GM19463 (cell line): ENCODE measurements at regions not wholly inside any gene's neighbourhood (a gene's known extent, or its start where the extent isn't known, plus 50 kb on each side); places are given as distances from the start of the nearest gene placed in this dataset.
"Not testable (repeated sequence)": the region's sequence is repeated elsewhere in the genome, so short reads cannot be mapped to it uniquely, and the experiment has no call there.

ENCODE experiments used
- ATAC-seq: cut with Tn5 transposase; IDR thresholded peaks from one replicate; pipeline ENCODE4 v1.9.1; 2021; ENCODE audit warnings: mild to moderate bottlenecking, moderate library complexity; ENCODE audit not compliant: unreplicated experiment

DNA sequence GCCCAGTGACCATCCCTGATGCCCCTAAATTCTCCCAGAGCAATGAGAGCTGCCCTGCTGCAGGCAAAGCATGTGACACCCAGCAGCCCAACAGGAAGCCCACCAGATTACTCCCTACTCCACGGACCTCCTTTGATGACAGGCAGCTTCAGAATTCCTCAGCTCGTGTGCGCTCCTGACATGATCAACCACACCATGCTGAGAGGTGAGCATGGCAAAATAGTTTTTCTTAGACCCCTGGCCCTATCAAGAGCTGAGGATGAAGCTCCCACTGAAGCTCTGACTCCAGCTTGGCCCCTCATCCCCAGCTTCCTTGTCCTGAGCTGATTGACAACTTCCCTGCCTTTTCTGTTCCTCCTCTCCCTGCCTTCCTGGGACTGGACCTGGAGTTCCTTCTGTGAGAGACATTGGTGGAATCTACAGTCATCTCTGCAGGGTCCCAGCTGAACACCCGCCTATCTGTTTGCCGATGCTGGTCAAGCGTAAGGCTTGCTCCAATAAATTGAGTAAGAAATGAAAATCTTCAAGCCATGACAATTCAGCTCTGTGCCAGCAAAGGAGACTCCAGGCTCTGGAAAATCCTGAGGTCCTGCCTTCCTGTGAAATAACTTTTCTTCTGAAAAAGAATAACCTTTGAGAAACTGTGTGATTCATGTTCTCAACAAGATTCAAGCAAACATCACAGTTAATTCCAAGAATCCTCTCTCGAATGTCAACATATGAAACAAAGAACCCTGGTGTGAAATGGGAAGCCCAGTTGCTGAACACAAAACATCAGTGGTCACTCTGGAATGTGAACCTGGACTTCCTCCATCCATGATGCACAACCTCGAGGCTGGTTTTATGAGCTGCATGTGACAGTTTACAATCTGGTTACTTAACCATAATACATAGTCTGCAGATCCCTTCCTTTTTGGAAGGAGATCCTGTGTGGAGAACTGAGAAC lies 201.1 kb downstream of the SPP2 start:
- no peak for ATAC-seq

DNA sequence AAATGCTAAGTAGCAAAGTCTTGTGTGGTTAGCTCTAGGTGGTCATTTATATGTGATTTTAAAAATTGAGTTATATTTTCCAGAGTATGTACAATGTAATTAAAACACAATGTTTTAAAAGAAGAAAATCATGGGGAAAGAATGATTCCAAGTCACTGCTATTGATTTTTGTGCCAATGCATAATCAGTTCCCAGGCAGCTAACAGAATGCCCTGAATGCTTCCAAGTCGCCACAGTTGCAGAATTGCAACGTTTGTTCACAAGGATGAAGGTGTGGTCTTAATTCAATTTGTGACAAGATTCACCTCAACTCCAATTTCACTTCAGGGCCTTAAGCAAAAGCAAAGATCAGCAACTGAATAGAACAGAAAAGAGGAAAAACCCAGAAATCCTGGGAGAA lies 200.4 kb downstream of the SPP2 start:
- no peak for ATAC-seq

DNA sequence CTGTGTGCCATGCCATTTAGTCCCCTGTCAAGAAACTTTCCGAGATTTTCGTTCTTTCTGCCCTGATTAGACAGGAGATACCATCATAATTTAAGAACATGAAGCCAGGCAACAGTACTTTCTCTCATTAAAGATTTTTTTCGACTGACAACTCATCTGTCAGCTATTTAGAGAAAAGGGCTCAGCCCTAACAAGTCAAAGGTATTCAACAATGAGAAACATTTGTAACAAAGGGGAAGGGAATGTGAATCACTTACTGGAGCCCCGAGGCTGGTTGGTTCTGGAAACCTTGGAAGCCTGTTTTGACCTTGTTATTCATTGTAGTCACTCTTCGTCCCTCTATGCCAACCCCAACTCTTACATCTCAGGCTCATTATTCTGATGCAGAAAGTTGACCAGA lies 199.4 kb downstream of the SPP2 start:
- no peak for ATAC-seq

DNA sequence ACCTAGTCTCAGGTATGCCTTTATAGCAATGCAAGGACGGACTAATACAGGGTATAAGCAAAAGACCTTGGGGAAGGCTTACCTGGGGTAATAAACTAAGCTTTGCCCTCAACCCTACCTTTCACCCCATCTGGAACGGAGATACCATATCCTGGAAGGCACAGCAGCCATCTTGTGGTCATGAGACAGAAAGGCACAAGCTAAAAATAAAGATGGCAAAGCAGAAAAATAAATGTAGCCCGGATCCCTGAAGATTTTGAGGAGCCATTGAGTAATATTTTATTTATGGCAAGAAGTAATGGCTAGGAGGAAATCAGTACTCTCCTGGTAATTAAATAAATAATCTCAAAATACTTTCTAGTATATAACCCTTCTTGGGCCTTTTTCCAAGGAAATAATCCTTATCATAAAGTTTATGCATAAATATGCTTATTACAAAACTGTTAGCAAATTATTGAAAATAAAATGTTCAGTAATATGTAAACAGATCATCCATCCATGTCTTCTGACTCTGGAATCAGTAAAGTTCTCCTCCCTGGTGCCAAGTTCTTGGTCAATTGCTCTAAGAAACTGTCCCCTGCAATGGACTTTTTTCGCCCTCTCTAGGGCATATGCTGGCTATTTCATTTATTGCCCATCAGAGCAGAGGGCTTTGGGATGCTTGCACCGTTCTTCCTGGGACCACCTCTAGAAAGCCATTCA lies 198.7 kb downstream of the SPP2 start:
- ATAC-seq, result no peak

DNA sequence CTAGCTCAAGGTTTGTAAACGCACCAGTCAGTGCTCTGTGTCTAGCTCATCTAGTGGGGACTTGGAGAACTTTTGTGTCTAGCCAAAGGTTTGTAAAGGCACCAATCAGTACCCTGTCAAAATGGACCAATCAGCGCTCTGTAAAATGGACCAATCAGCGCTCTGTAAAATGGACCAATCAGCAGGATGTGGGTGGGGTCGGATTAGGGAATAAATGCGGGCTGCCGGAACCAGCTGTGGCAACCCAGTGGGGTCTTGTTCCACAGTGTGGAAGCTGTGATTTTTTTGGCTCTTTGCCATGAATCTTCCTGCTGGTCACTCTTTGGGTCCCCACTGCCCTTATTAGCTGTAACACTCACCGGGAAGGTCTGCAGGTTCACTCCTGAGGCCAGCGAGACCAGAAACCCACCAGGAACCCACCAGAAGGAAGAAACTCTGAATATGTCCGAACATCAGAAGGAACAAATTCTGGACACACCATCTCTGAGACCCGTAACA lies 197.8 kb downstream of the SPP2 start:
- ATAC-seq, result not testable (repeated sequence)

DNA sequence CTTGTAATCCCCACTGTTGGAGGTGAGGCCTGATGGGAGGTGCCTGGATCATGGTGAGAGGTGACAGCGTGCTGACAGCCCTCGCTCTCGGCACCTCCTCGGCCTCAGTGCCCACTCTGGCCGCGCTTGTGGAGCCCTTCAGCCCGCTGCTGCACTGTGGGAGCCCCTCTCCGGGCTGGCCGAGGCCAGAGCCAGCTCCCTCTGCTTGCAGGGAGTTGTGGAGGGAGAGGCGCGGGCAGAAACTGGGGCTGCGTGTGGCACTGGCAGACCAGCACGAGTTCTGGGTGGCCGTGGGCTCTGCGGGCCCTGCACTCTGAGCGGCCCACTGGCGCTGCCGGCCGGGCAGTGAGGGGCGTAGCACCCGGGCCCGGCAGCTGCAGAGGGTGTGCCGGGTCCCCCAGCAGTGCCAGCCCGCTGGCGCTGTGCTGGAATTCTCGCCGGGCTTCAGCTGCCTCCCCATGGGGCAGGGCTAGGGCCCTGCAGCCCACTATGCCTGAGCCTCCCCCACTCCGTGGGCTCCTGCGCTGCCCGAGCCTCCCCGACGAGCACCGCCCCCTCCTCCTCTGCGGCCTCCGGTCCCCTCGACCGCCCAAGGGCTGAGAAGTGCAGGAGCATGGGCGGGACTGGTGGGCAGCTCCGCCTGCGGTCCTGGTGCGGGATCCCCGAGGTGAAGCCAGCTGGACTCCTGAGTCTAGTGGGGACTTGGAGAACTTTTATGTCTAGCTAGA lies 197.1 kb downstream of the SPP2 start:
- ATAC-seq, result no peak

DNA sequence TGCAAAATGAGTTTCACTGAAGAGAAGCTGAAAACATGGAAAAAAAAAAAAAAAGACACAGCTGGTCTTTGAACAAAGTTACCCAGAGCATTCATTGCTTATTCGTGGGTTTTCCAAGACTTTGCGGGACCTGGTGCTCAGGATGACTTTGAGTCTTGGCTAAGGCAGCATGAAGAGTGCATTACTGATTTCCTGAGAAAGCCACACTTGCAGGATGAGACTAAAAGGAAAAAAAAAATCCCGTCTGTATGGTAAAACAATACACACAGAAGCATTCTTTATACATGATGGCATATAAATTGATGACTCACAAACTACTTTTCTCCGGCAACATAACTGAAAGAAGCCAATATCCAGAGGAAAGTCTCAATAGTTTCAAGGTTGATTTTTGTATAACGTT lies 195.4 kb downstream of the SPP2 start:
- ATAC-seq, result no peak

DNA sequence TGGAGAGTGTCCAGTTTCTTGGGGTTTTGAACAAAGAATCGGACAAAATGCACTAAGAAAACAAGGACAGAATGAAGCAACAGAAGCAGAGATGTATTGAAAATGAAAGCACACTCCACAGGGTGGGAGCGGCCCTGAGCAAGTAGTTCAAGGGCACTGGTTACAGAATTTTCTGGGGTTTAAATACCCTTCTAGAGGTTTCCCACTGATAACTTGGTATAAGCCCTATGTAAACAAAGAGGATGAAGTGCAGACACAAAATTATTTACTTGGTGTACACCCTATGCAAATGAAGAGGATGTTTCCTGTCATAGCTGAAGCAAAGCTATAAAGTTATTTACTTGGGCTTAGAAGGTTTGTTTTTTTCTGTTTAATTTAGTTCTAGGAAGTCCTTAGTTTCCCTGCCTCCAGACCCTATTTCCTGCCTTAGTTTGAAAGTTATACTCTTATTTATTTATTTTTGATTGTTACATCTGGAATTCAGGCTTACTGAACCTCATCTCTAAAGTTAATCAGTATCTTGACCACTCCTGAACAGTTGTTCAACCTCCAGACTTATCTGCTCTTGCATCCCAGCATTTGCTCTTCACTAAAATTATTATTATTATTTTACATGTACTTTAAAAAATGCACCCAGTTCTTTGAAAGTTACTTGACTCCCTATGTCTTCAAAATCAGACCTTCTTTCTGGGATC lies 193.5 kb downstream of the SPP2 start:
- ATAC-seq, result no peak

DNA sequence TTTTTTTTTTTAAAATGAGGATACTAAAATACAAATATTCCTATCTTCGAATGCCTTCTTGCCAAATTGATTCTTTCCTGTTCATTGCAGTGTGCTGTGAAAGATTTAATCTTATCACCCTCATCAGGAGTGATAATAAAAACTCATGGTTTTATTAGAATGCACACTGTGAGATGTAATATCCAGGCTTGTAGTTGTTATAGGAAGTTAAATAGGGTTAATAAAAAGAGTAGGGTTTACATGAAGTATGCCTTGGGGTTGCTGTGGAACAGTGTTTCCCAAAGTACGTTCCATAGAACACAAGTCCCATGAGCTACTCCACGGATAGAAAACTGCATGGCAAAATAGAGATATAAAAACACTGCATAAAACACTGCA lies 191.9 kb downstream of the SPP2 start:
- ATAC-seq, result no peak

DNA sequence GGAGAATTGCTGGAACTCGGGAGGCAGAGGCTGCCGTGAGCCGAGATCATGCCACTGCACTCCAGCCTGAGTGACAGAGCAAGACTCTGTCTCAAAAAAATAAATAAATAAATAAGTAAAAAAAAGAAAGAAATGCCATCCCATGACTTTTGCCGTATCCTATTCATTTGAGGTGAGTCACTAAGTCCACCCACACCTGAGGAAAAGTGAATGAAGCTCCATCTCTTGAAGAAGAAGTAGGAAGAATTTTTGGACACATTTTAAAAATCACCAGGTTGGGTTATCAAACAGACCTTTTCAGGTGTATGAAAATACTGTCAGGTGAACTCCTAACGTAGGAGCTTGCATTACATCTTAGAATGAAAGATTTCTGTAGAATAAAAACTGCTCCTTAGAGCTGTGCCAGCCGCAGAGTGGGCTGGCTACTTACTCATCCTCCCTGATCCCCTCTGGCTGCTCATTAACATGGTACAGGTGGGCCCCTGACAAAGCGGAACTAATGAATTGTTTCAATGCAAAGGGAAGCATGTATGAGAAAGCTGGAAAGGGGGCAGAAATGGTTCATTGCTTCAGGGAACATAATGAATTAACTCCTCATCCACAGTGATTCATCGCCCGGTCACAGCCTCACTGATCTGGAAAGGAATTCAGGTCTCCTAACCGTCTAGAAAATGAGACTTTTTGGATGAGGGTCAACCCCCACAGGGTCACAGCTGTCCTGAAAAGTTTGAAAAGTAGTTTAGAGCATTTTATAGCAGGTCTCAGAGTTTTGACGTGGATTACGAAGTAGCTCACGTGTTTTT lies 191.4 kb downstream of the SPP2 start:
- no peak for ATAC-seq

DNA sequence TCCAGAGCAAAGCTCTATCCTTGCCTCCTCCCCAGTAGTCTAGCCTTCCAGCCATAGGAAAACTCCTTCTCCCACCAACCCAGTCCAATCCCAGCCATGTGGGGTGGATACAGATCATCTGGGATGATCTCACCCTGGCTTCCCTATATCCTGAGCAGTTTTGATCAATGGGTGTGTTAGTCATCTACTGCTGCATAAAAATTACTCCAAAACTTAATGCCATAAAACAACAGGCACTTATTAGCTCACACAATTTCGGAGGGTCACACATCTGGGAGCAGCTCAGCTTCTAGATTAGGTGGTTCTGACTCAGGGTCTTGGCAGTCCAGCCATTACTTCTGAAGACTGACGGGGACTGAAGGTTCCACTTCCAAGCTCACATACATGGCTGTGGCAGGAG lies 190.4 kb downstream of the SPP2 start:
- no peak for ATAC-seq

DNA sequence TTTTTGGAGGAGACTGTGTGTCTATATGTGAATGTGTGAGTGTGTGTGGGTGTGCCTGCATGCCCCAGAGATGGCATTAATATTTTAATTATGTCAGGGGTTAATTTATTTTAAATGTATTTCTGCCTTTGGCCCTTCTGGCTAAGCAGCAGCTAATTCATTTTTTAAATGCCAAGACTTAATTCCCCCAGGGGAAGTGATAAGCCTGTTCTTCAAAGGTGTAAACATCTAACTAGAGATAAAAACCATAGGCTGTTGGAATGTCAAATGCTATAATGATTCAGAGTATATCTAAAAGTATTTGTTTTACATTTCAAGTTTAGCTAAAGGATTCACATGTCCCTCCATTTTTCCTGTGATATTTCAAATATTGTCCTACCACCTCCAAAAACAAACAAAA lies 184.7 kb downstream of the SPP2 start:
- ATAC-seq, result no peak

DNA sequence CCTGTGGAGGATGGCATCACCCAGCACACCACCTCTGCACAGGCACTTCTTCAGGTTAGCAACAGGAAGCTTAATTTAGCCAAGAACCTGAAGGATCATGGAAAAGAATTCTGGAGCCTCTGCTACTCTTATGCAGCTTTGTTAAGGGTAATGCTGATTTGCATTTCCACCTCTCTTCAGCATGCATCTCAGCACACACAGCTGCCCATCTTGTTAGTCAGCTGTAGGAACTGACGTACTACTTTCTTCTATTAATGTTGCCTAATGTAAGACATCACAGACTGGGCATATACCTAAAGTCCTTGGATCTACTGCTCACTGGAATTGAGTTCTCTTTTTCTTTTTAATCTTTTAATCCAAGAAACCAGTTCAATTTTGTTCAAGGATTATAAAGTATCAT lies 181.0 kb downstream of the SPP2 start:
- ATAC-seq, result no peak

DNA sequence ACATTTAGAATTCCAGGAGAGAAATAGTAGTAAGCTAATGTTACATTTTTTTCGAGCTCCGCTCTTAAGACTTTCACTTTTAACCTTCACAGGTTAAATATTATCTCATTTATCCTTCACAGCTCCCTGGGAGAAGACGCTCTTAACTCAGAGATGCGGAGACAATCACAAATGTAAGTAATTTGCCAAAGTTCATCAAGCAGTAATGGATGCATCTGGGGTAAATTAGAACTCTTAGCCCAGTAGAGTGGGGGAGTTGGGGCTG lies 168.5 kb downstream of the SPP2 start:
- ATAC-seq, result no peak

DNA sequence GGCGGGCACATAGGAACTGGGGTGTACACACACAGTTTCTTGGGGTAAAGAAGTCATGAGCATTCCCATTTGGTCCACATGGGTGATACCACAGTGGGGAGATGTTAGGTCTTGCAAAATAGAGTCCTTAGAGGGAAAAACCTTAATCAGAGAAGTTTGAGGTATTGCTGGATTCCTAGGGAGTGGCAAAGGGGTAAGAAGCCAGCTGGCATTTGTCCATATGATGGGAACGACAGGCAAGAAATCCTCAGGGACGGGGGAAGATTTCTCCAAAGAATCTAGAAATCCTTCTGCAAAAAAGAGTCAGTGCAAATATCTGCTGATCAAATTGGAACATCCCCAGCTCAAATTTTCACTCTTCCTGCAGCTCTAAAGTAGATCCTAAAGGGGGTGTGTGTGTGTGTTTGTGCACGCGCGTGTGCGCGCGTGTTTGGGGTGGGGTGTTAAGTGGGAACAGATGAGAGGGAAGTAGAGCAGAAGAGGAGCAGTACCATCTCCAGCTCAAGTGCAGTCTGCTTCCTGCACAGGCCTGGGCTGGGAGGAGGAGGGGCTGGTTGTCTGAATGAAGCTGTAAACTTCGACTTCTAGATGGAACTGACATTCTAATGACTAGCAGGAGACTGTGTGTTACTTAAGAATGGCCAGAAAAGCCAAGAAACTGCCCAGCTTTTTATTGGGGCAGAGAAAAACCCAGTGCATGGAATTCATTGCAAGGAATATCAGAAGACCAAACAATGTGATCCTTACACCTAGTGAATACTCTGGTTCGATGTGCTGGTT lies 168.0 kb downstream of the SPP2 start:
- no peak for ATAC-seq

DNA sequence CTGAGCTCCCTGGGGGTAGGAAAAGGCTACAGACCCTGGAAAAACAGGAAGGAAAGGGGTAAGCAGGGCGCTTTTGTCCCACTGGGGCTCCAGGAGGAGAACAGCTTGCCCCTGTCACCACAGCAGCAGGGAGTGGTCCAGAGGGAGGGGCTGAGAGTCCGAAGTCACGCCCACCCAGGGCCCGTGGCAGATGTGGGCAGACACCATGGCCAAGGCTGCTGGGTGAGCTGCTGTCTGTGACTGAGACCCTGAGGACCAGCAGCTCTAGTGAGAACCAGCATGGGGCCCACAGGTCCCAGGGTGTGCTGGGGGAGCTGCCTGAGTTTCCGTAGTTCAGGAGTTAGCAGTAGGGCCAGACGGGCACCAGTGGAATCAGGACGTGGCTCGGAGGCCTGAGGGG lies 162.0 kb downstream of the SPP2 start:
- no peak for ATAC-seq

DNA sequence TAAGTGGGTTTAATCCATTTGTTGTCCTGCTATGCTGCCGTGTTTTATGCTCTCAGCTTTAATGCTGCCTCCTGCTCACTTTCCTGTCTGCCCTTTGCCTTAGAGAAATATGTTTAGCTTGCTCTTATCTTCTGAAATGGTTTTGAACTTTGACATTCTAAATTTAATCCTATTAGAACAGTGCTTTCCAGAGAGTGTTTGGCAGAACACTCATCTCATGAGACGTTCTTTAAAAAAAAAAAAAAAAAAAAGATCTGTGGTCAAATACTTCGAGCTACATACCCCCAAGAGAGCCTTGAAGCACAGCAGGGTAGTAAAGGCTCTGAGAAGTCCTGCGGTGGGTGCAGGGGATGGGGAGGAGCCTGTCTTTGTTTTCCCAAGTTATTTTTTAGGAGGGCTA lies 161.3 kb downstream of the SPP2 start:
- ATAC-seq, result no peak

DNA sequence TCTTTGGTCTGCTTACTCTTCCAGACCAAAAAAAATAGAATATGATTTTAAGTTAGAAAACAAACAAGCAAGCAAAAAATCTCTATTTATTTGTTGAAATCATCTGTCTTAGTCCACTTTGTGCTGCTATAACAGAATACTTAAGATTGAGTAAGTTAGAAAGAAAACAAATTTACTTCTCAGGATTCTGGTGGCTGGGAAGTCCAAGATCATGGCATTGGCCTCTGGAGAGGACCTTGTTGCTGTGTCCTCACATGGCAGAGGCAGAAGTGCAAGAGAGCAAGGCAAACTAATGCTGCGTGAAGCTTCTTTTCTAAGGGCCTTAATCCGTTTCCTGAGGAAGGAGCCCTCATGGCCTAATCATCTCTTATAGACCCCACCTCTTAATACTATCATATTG lies 156.2 kb downstream of the SPP2 start:
- ATAC-seq, result no peak

DNA sequence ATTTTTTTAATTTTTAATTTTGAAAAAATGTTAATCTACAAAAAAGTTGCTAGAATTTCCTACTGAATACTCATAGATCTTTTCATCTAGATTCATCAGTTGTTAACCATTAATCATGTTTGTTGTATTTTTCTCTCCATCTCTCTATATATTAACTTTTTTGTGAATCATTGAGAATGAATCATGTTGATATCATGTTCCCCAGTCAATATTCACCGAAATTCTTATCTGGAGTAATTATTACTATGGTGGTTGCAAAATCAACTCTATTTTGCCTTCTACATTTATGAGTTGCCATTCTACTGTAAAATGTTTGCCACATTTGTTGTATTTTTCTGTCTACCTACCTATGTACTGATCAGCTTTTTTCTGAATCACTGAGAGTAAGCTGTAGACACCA lies 154.0 kb downstream of the SPP2 start:
- ATAC-seq, result no peak
